Glutamatergic neuron (in vitro differentiated cells): ENCODE measurements at regions not wholly inside any gene's neighbourhood (a gene's known extent, or its start where the extent isn't known, plus 50 kb on each side); places are given as distances from the start of the nearest gene placed in this dataset.

Experiments
- DNase-seq: peaks from one replicate; pipeline ENCODE4 v3.0.0; 2022
- H3K27ac Mint-ChIP-seq: one replicate; pipeline ENCODE4 v1.8.0; 2020; ENCODE audit warnings: mild to moderate bottlenecking, mixed read lengths, inconsistent platforms; ENCODE audit not compliant: unreplicated experiment
- H3K27me3 Mint-ChIP-seq: one replicate; pipeline ENCODE4 v1.8.0; 2020; ENCODE audit warnings: mild to moderate bottlenecking, moderate library complexity, mixed read lengths, inconsistent platforms; ENCODE audit not compliant: unreplicated experiment
- H3K36me3 Mint-ChIP-seq: one replicate; pipeline ENCODE4 v1.8.0; 2020; ENCODE audit warnings: mild to moderate bottlenecking, mixed read lengths, inconsistent platforms; ENCODE audit not compliant: unreplicated experiment
- H3K4me1 Mint-ChIP-seq: one replicate; pipeline ENCODE4 v1.8.0; 2020; ENCODE audit warnings: mild to moderate bottlenecking, low read depth, mixed read lengths, inconsistent platforms; ENCODE audit not compliant: unreplicated experiment
- H3K4me3 Mint-ChIP-seq: one replicate; pipeline ENCODE4 v1.8.0; 2020; ENCODE audit warnings: mild to moderate bottlenecking, mixed read lengths, inconsistent platforms; ENCODE audit not compliant: unreplicated experiment
- H3K9me3 Mint-ChIP-seq: one replicate; pipeline ENCODE4 v1.8.0; 2020; ENCODE audit warnings: mild to moderate bottlenecking, moderate library complexity, mixed read lengths, inconsistent platforms; ENCODE audit not compliant: unreplicated experiment
- TF ChIP-seq, protein P1 (sequence below): fragments of 200-600 bp; sonication (generic); IDR thresholded peaks from one replicate; pipeline ENCODE4 v1.5.0; 2021; ENCODE audit not compliant: partially characterized antibody, unreplicated experiment

- Mint-ChIP-seq H3K36me3 (peaks cover 5% of the 10 kb centered on the region), H3K4me3 (no peak overlapping the region), H3K27ac (no peak overlapping the region), H3K4me1 (no peaks in the 10 kb centered on the region), H3K27me3 (no peaks in the 10 kb centered on the region), H3K9me3 (no peaks in the 10 kb centered on the region)
- TF ChIP-seq, protein P1, sequence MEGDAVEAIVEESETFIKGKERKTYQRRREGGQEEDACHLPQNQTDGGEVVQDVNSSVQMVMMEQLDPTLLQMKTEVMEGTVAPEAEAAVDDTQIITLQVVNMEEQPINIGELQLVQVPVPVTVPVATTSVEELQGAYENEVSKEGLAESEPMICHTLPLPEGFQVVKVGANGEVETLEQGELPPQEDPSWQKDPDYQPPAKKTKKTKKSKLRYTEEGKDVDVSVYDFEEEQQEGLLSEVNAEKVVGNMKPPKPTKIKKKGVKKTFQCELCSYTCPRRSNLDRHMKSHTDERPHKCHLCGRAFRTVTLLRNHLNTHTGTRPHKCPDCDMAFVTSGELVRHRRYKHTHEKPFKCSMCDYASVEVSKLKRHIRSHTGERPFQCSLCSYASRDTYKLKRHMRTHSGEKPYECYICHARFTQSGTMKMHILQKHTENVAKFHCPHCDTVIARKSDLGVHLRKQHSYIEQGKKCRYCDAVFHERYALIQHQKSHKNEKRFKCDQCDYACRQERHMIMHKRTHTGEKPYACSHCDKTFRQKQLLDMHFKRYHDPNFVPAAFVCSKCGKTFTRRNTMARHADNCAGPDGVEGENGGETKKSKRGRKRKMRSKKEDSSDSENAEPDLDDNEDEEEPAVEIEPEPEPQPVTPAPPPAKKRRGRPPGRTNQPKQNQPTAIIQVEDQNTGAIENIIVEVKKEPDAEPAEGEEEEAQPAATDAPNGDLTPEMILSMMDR: no peak
- DNase-seq: no peak
Measured at GRCh38 chr5:54754420-54754819, 231.0 kb downstream of the ESM1 start.

DNA sequence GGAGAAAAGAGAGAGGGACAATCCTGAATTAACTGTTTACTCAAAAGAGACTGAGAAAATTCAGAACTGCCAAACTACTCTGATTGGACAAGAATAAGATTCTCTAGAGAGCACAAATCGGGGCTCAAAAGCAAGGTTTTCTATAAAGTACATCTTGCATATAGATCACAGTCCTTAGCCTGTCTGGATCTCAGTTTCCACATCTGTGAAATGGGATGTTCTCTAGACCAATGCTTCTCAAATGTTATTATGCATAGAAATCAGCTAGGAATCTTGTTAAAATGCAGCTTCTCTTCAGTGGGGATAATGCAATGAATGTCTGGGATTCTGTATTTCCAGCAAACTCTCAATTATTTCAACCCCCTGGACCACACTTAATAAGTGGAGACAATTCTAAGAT lies 231.6 kb downstream of the ESM1 start:
- Mint-ChIP-seq H3K27me3 (no peaks in the 10 kb centered on the region), H3K9me3 (no peaks in the 10 kb centered on the region), H3K27ac (no peak overlapping the region), H3K36me3 (peaks cover 5% of the 10 kb centered on the region), H3K4me1 (no peaks in the 10 kb centered on the region), H3K4me3 (no peak overlapping the region)
- TF ChIP-seq, protein P1: no peak
- no peak for DNase-seq

DNA sequence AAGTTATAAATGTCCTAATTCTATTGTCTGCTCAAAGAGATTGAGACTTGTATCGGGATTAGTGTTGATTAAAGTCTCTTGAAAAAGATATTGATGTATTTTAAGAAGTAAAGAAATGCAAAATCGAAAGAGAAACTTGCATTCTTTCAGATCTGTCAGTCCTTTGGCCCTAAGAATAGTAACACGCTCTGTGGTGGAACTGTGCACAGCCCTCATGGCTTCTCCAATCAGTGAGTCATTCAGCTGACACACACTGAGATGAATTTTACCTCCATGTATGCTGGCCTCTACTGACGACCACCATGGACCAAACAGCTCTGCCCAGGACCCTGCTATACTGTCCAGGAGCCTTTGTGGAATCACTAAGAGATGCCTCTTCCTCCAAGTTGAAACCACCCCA lies 232.4 kb downstream of the ESM1 start:
- Mint-ChIP-seq H3K36me3 (peaks cover 5% of the 10 kb centered on the region), H3K4me3 (no peak overlapping the region), H3K27ac (no peak overlapping the region), H3K4me1 (no peaks in the 10 kb centered on the region), H3K9me3 (no peaks in the 10 kb centered on the region), H3K27me3 (no peaks in the 10 kb centered on the region)
- no peak for DNase-seq
- TF ChIP-seq, protein P1: no peak

DNA sequence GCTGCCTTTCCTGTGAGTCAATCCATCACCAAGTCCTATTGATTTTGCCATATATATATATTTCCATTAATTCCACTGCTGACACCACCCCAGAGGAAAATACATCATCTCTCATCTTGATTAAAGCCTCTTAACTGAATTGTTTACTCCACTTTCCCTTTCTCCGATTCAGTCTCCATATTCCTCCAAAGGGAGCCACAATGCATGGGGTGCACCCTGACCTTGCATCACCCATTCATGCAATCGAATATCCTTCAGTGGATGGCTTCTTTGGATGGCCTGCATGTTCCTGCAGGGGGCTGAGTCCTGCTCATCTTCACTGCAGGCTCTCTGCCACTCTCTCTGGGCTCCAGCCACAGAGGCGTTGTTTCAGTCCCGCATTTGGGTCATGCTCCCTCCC lies 231.0 kb downstream of the SNX18 start:
- TF ChIP-seq, protein P1: no peak
- peaks cover 5% of the 10 kb centered on the region for H3K36me3 Mint-ChIP-seq
- no peak overlapping the region for H3K4me3 Mint-ChIP-seq
- peaks cover 3% of the 10 kb centered on the region for H3K4me1 Mint-ChIP-seq
- H3K27ac Mint-ChIP-seq: no peak overlapping the region
- DNase-seq: no peak
- no peaks in the 10 kb centered on the region for H3K27me3 Mint-ChIP-seq
- no peaks in the 10 kb centered on the region for H3K9me3 Mint-ChIP-seq

- no peaks in the 10 kb centered on the region for H3K9me3 Mint-ChIP-seq
- no peak for DNase-seq
- H3K4me1 Mint-ChIP-seq: peaks cover 3% of the 10 kb centered on the region
- peaks cover 5% of the 10 kb centered on the region for H3K36me3 Mint-ChIP-seq
- no peaks in the 10 kb centered on the region for H3K27me3 Mint-ChIP-seq
- no peak overlapping the region for H3K4me3 Mint-ChIP-seq
- TF ChIP-seq, protein P1: no peak
- H3K27ac Mint-ChIP-seq: no peak overlapping the region
Measured at GRCh38 chr5:54746777-54747398, 229.3 kb downstream of the SNX18 start.
